DOHH2 (cell line): ENCODE measurements at regions not wholly inside any gene's neighbourhood (a gene's known extent, or its start where the extent isn't known, plus 50 kb on each side); places are given as distances from the start of the nearest gene placed in this dataset.

ENCODE experiments used
- CTCF ChIP-seq: fragments of 200-600 bp; sonication (generic); IDR thresholded peaks from one replicate; pipeline ENCODE4 v1.5.1; 2014; ENCODE audit warnings: antibody characterized with exemption, mild to moderate bottlenecking, low read depth, low read length; ENCODE audit not compliant: poor library complexity, severe bottlenecking
- EZH2phosphoT487 ChIP-seq: fragments of 200-600 bp; sonication (generic); IDR thresholded peaks from 2 replicates; pipeline ENCODE4 v1.6.1; 2017; ENCODE audit warnings: borderline replicate concordance, mild to moderate bottlenecking, antibody characterized with exemption, low read length, moderate library complexity, mixed read lengths

GRCh38 chr10:130485958-130486895, 350.0 kb downstream of the GLRX3 start:
- TF ChIP-seq CTCF (no peak), EZH2phosphoT487 (no peak)
